ENCODE measurements at regions not wholly inside any gene's neighbourhood (a gene's known extent, or its start where the extent isn't known, plus 50 kb on each side); places are given as distances from the start of the nearest gene placed in this dataset.

- DNase-seq (ENCODE audit: extremely low read depth, low read depth), result no peak
Observed at GRCh38 chr2:221202431-221202830, 369.7 kb downstream of the EPHA4 start.

- DNase-seq (ENCODE audit: extremely low read depth, low read depth), result no peak
Observed at GRCh38 chr2:221203125-221203524, 369.0 kb downstream of the EPHA4 start.

- no peak for DNase-seq (ENCODE audit: extremely low read depth, low read depth)
Observed at GRCh38 chr2:221203856-221204255, 368.2 kb downstream of the EPHA4 start.

GRCh38 chr2:221204699-221205098 is 367.4 kb downstream of the EPHA4 start:
- no peak for DNase-seq (ENCODE audit: extremely low read depth, low read depth)

- DNase-seq (ENCODE audit: extremely low read depth, low read depth), result no peak
Observed at GRCh38 chr2:221205103-221205673, 366.9 kb downstream of the EPHA4 start.

- DNase-seq (ENCODE audit: extremely low read depth, low read depth), result no peak
Observed at GRCh38 chr2:221210686-221211085, 361.4 kb downstream of the EPHA4 start.

GRCh38 chr2:221211653-221212052 is 360.5 kb downstream of the EPHA4 start:
- no peak for DNase-seq (ENCODE audit: extremely low read depth, low read depth)

- DNase-seq (ENCODE audit: extremely low read depth, low read depth), result no peak
Observed at GRCh38 chr2:221212105-221212504, 360.0 kb downstream of the EPHA4 start.

GRCh38 chr2:221215487-221215886 is 356.6 kb downstream of the EPHA4 start:
- no peak for DNase-seq (ENCODE audit: extremely low read depth, low read depth)

- no peak for DNase-seq (ENCODE audit: extremely low read depth, low read depth)
Observed at GRCh38 chr2:221216636-221217035, 355.5 kb downstream of the EPHA4 start.

GRCh38 chr2:221225752-221226151 is 346.4 kb downstream of the EPHA4 start:
- DNase-seq (ENCODE audit: extremely low read depth, low read depth), result no peak

- DNase-seq (ENCODE audit: extremely low read depth, low read depth), result no peak
Observed at GRCh38 chr2:221228214-221228769, 343.8 kb downstream of the EPHA4 start.

GRCh38 chr2:221229099-221229498 is 343.0 kb downstream of the EPHA4 start:
- DNase-seq (ENCODE audit: extremely low read depth, low read depth), result no peak

GRCh38 chr2:221231511-221231910 is 340.6 kb downstream of the EPHA4 start:
- no peak for DNase-seq (ENCODE audit: extremely low read depth, low read depth)

GRCh38 chr2:221235941-221236340 is 336.2 kb downstream of the EPHA4 start:
- DNase-seq (ENCODE audit: extremely low read depth, low read depth), result no peak

GRCh38 chr2:221241072-221241471 is 331.0 kb downstream of the EPHA4 start:
- DNase-seq (ENCODE audit: extremely low read depth, low read depth), result no peak

- no peak for DNase-seq (ENCODE audit: extremely low read depth, low read depth)
Observed at GRCh38 chr2:221243771-221244170, 328.3 kb downstream of the EPHA4 start.

- no peak for DNase-seq (ENCODE audit: extremely low read depth, low read depth)
Observed at GRCh38 chr2:221245045-221245444, 327.1 kb downstream of the EPHA4 start.

- no peak for DNase-seq (ENCODE audit: extremely low read depth, low read depth)
Observed at GRCh38 chr2:221245772-221246171, 326.3 kb downstream of the EPHA4 start.

GRCh38 chr2:221254299-221254698 is 317.8 kb downstream of the EPHA4 start:
- DNase-seq (ENCODE audit: extremely low read depth, low read depth), result no peak

GRCh38 chr2:221255862-221256261 is 316.2 kb downstream of the EPHA4 start:
- no peak for DNase-seq (ENCODE audit: extremely low read depth, low read depth)

GRCh38 chr2:221258464-221258863 is 313.6 kb downstream of the EPHA4 start:
- no peak for DNase-seq (ENCODE audit: extremely low read depth, low read depth)

- no peak for DNase-seq (ENCODE audit: extremely low read depth, low read depth)
Observed at GRCh38 chr2:221262651-221263050, 309.5 kb downstream of the EPHA4 start.
